Activated CD8-positive, alpha-beta T cell treated with anti-CD3 and anti-CD28 coated beads for 36 hours (primary cell): ENCODE measurements at regions not wholly inside any gene's neighbourhood (a gene's known extent, or its start where the extent isn't known, plus 50 kb on each side); places are given as distances from the start of the nearest gene placed in this dataset.
A peak's percentile ranks its signal among the peaks of the same experiment; 100 is the strongest.
"Not testable (repeated sequence)": the region's sequence is repeated elsewhere in the genome, so short reads cannot be mapped to it uniquely, and the experiment has no call there.

Source experiments
- ATAC-seq: fragments of 200-7000 bp; cut with Tn5 transposase; one replicate; pipeline ENCODE4 v1.10.0; 2021; ENCODE audit warnings: mild to moderate bottlenecking, moderate library complexity
- CTCF ChIA-PET: fragments of 350-600 bp; sonication (Branson Sonifier 250); formaldehyde crosslinking; loops from one replicate; lab custom pipeline; 2021; ENCODE audit warnings: antibody characterized with exemption; lab: Charles Lee
- POLR2A ChIA-PET: fragments of 350-600 bp; sonication (Branson Sonifier 250); formaldehyde crosslinking; loops from one replicate; lab custom pipeline; 2021; ENCODE audit warnings: antibody characterized with exemption; lab: Charles Lee
- DNase-seq: peaks from one replicate; pipeline ENCODE4 v3.0.0-alpha.2; 2020
- H3K27ac Mint-ChIP-seq: one replicate; pipeline ENCODE4 v1.8.0; 2021; ENCODE audit warnings: mild to moderate bottlenecking, mixed read lengths
- H3K27me3 Mint-ChIP-seq: one replicate; pipeline ENCODE4 v1.8.0; 2021; ENCODE audit warnings: mixed read lengths
- H3K36me3 Mint-ChIP-seq: one replicate; pipeline ENCODE4 v1.8.0; 2021; ENCODE audit warnings: low read depth, mixed read lengths
- H3K4me1 Mint-ChIP-seq: one replicate; pipeline ENCODE4 v1.8.0; 2021; ENCODE audit warnings: low read depth, mixed read lengths
- H3K4me3 Mint-ChIP-seq: one replicate; pipeline ENCODE4 v1.8.0; 2021; ENCODE audit warnings: mild to moderate bottlenecking, moderate library complexity, mixed read lengths
- H3K9me3 Mint-ChIP-seq: one replicate; pipeline ENCODE4 v1.8.0; 2021; ENCODE audit warnings: mixed read lengths
- intact Hi-C: fragments of 100-400 bp; cut with micrococcal nuclease; formaldehyde crosslinking; loops from one replicate; pipeline ENCODE4 v1.10.0; 2022

DNA sequence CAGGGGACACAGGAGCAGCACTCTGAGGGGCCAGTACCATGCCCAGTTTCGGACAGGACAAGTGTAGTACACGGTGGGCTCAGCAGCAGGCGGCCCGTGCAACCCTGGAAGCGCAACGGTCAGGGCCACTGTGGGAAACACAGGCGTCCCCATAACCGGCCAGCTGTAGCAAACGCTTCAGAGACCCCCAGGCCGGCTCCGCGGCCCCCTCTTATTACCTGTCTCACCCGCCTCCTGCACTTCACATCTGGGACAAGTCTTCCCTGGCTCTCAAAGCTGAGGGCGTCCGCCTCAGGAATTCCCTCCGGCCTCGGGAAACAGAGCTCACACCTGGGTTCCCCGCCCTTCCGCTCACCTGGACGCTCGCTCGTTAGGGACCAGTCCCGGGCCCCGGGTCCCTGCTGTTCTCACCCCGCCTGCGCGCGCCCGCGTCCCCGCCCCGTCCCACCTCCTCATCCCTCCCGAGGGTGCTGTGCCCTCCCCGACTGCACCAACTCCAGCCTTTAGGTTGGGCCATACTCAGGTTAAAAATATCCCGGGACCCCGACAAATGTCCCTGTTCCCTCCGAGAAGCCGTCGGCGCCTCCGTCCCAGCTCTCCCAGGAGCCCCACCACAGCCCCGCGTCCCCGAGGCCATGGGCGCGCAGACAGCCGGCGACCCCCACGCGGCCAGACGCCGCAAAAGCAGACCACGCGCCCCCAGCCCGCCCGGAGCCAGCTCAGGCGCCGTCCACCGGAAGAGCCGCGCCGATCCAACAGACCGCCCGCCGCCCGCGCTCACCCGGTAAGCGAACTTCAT lies 5367.3 kb upstream of the TPTE start:
- POLR2A ChIA-PET, CTCF ChIA-PET, DNase-seq, H3K27ac Mint-ChIP-seq, H3K36me3 Mint-ChIP-seq, H3K27me3 Mint-ChIP-seq, H3K9me3 Mint-ChIP-seq, intact Hi-C loops, H3K4me1 Mint-ChIP-seq: not testable (repeated sequence)
- H3K4me3 Mint-ChIP-seq = peak overlapping the region; percentile 19
- peak; percentile 22 for ATAC-seq

- H3K27ac Mint-ChIP-seq, CTCF ChIA-PET, H3K36me3 Mint-ChIP-seq, intact Hi-C loops, H3K9me3 Mint-ChIP-seq, POLR2A ChIA-PET, H3K27me3 Mint-ChIP-seq, H3K4me1 Mint-ChIP-seq: not testable (repeated sequence)
- ATAC-seq (peak; percentile 100), DNase-seq (peak; percentile 87)
- peak overlapping the region; percentile 19 for H3K4me3 Mint-ChIP-seq
Observed at GRCh38 chr21:5154641-5154982, 5366.8 kb upstream of the TPTE start.

- DNase-seq, H3K27me3 Mint-ChIP-seq, H3K36me3 Mint-ChIP-seq, intact Hi-C loops, H3K9me3 Mint-ChIP-seq, H3K4me1 Mint-ChIP-seq, POLR2A ChIA-PET, CTCF ChIA-PET, H3K4me3 Mint-ChIP-seq, H3K27ac Mint-ChIP-seq, ATAC-seq: not testable (repeated sequence)
Observed at GRCh38 chr21:5162693-5163574, 5358.4 kb upstream of the TPTE start.

GRCh38 chr21:5165829-5166228 lies 5355.6 kb upstream of the TPTE start:
- ATAC-seq, H3K36me3 Mint-ChIP-seq, H3K4me3 Mint-ChIP-seq, POLR2A ChIA-PET, H3K9me3 Mint-ChIP-seq, CTCF ChIA-PET, H3K27me3 Mint-ChIP-seq, DNase-seq, intact Hi-C loops, H3K4me1 Mint-ChIP-seq, H3K27ac Mint-ChIP-seq: not testable (repeated sequence)
